ENCODE measurements at regions not wholly inside any gene's neighbourhood (a gene's known extent, or its start where the extent isn't known, plus 50 kb on each side); places are given as distances from the start of the nearest gene placed in this dataset.

- no peak for DNase-seq (ENCODE audit: low read depth)
- H3K4me3 ChIP-seq (ENCODE audit: low read depth, low read length): no peak overlapping the region
- TF ChIP-seq, protein P1, sequence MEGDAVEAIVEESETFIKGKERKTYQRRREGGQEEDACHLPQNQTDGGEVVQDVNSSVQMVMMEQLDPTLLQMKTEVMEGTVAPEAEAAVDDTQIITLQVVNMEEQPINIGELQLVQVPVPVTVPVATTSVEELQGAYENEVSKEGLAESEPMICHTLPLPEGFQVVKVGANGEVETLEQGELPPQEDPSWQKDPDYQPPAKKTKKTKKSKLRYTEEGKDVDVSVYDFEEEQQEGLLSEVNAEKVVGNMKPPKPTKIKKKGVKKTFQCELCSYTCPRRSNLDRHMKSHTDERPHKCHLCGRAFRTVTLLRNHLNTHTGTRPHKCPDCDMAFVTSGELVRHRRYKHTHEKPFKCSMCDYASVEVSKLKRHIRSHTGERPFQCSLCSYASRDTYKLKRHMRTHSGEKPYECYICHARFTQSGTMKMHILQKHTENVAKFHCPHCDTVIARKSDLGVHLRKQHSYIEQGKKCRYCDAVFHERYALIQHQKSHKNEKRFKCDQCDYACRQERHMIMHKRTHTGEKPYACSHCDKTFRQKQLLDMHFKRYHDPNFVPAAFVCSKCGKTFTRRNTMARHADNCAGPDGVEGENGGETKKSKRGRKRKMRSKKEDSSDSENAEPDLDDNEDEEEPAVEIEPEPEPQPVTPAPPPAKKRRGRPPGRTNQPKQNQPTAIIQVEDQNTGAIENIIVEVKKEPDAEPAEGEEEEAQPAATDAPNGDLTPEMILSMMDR (IDR thresholded peaks at IDR 0.05; ENCODE audit: insufficient read depth, low read depth, low read length, missing control alignments): no peak
Measured at GRCh38 chr12:91926848-91927247, 218.8 kb downstream of the BTG1 start.

DNA sequence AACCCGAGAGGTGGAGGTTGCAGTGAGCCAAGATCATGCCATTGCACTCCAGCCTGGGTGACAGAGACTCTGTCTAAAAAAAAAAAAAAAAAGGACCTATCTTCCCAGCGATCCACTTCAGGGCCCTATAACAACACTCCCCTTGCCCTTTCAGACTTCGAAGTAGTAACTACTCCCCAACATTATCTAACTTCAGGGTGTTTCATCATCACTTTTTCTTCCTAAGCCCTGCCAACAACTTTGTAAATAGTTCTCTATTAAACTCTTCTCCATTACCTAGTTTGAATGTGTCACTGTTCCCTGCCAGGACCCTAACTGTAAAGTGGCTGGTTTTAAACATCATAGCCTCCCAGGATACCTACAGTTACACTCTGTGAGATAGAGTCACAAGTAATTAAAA is 220.8 kb downstream of the BTG1 start:
- TF ChIP-seq, protein P1 (IDR thresholded peaks at IDR 0.05; ENCODE audit: insufficient read depth, low read depth, low read length, missing control alignments): no peak
- no peak for DNase-seq (ENCODE audit: low read depth)
- no peak overlapping the region for H3K4me3 ChIP-seq (ENCODE audit: low read depth, low read length)

- no peak for DNase-seq (ENCODE audit: low read depth)
- TF ChIP-seq, protein P1 (IDR thresholded peaks at IDR 0.05; ENCODE audit: insufficient read depth, low read depth, low read length, missing control alignments): no peak
- H3K4me3 ChIP-seq (ENCODE audit: low read depth, low read length): no peak overlapping the region
Measured at GRCh38 chr12:91923864-91924263, 221.8 kb downstream of the BTG1 start.

DNA sequence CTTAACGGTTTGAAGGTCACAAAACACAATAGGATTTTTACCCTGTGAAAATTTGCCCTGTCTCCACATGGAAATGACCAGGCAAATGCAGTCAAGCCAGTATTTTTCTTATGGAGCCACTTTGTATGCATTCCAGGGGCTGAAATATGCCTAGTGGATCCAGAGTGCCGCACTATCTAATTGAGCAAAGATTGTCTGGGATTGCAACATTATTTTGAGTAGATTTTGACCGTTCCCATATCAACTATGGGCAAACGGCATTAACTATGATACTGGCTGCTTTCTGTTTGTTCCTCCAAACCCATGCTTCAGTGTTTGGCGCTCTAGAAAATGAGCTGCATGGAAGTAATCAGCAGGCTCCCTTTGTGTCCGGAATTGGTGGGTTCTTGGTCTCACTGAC is 223.0 kb downstream of the BTG1 start:
- TF ChIP-seq, protein P1 (IDR thresholded peaks at IDR 0.05; ENCODE audit: insufficient read depth, low read depth, low read length, missing control alignments): no peak
- DNase-seq (ENCODE audit: low read depth): no peak
- no peak overlapping the region for H3K4me3 ChIP-seq (ENCODE audit: low read depth, low read length)

GRCh38 chr12:91922139-91922538 is 223.5 kb downstream of the BTG1 start:
- H3K4me3 ChIP-seq (ENCODE audit: low read depth, low read length): no peak overlapping the region
- TF ChIP-seq, protein P1 (IDR thresholded peaks at IDR 0.05; ENCODE audit: insufficient read depth, low read depth, low read length, missing control alignments): no peak
- DNase-seq (ENCODE audit: low read depth): no peak

- TF ChIP-seq, protein P1 (IDR thresholded peaks at IDR 0.05; ENCODE audit: insufficient read depth, low read depth, low read length, missing control alignments): no peak
- DNase-seq (ENCODE audit: low read depth): no peak
- no peak overlapping the region for H3K4me3 ChIP-seq (ENCODE audit: low read depth, low read length)
Measured at GRCh38 chr12:91921555-91921954, 224.1 kb downstream of the BTG1 start.

- H3K4me3 ChIP-seq (ENCODE audit: low read depth, low read length): no peak overlapping the region
- TF ChIP-seq, protein P1 (IDR thresholded peaks at IDR 0.05; ENCODE audit: insufficient read depth, low read depth, low read length, missing control alignments): no peak
- no peak for DNase-seq (ENCODE audit: low read depth)
Measured at GRCh38 chr12:91920741-91921140, 224.9 kb downstream of the BTG1 start.
